ENCODE measurements at regions not wholly inside any gene's neighbourhood (a gene's known extent, or its start where the extent isn't known, plus 50 kb on each side); places are given as distances from the start of the nearest gene placed in this dataset.

- H3K4me3 Mint-ChIP-seq, result no peak overlapping the region
- Histone ChIP-seq H3K9me3 (replicated peaks in 1 of 2; ENCODE audit: control insufficient read depth in 1 of 2, insufficient read depth in 1 of 2, low read length in 2 of 2) (peaks cover 0 to 7% of the 10 kb centered on the region in 2 donors), H3K4me3 (replicated peaks in 1 of 3; ENCODE audit: low read depth in 2 of 3, low read length in 3 of 3) (no peak overlapping the region), H3K4me1 (ENCODE audit: control insufficient read depth in 1 of 2, insufficient read depth in 2 of 2, low read length in 2 of 2) (no peaks in the 10 kb centered on the region), H4K20me1 (ENCODE audit: insufficient read depth, low read length) (no peaks in the 10 kb centered on the region), H3K79me2 (ENCODE audit: insufficient read depth, low read length) (no peaks in the 10 kb centered on the region), H3K9ac (ENCODE audit: insufficient read depth, low read length, poor library complexity, severe bottlenecking) (no peak overlapping the region), H2AFZ (ENCODE audit: insufficient read depth, low read depth, low read length, poor library complexity, severe bottlenecking) (no peak overlapping the region), H3K27ac (ENCODE audit: low read depth in 1 of 2, low read length in 2 of 2) (no peak overlapping the region), H3K36me3 (replicated peaks in 1 of 2; ENCODE audit: control insufficient read depth in 1 of 2, insufficient read depth in 2 of 2, low read length in 2 of 2) (no peaks in the 10 kb centered on the region), H3K4me2 (replicated peaks; ENCODE audit: extremely low read depth, low read length, poor library complexity, severe bottlenecking) (no peak overlapping the region), H3K27me3 (ENCODE audit: control insufficient read depth in 2 of 2, insufficient read depth in 2 of 2, low read length in 2 of 2) (no peaks in the 10 kb centered on the region)
- H3K27ac Mint-ChIP-seq, result no peak overlapping the region
- TF ChIP-seq CTCF (IDR thresholded peaks at IDR 0.05), result no peak
- no peaks in the 10 kb centered on the region for H3K27me3 Mint-ChIP-seq (ENCODE audit: low read depth in 3 of 3)
- peaks cover 0 to 6% (median 2%) of the 10 kb centered on the region in 7 donors for H3K9me3 Mint-ChIP-seq
- H3K36me3 Mint-ChIP-seq, result no peaks in the 10 kb centered on the region
- intact Hi-C loops (cut with micrococcal nuclease), result no loop called here
- DNase-seq, result no peak
- no peaks in the 10 kb centered on the region for H3K4me1 Mint-ChIP-seq
These were observed 378.4 kb upstream of the SEMA3D start for GRCh38 chr7:85565276-85565675.

GRCh38 chr7:85564861-85565260 lies 378.0 kb upstream of the SEMA3D start:
- H3K27ac Mint-ChIP-seq, result no peak overlapping the region
- no peaks in the 10 kb centered on the region for H3K36me3 Mint-ChIP-seq
- H3K4me3 Mint-ChIP-seq, result no peak overlapping the region
- H3K4me3 ChIP-seq (replicated peaks in 1 of 3; ENCODE audit: low read depth in 2 of 3, low read length in 3 of 3), result no peak overlapping the region
- H3K4me2 ChIP-seq (replicated peaks; ENCODE audit: extremely low read depth, low read length, poor library complexity, severe bottlenecking), result no peak overlapping the region
- no peak overlapping the region for H3K9ac ChIP-seq (ENCODE audit: insufficient read depth, low read length, poor library complexity, severe bottlenecking)
- H3K27me3 ChIP-seq (ENCODE audit: control insufficient read depth in 2 of 2, insufficient read depth in 2 of 2, low read length in 2 of 2), result no peaks in the 10 kb centered on the region
- intact Hi-C loops (cut with micrococcal nuclease), result no loop called here
- no peaks in the 10 kb centered on the region for H3K36me3 ChIP-seq (replicated peaks in 1 of 2; ENCODE audit: control insufficient read depth in 1 of 2, insufficient read depth in 2 of 2, low read length in 2 of 2)
- no peaks in the 10 kb centered on the region for H3K27me3 Mint-ChIP-seq (ENCODE audit: low read depth in 3 of 3)
- no peak for TF ChIP-seq CTCF (IDR thresholded peaks at IDR 0.05)
- H3K9me3 ChIP-seq (replicated peaks in 1 of 2; ENCODE audit: control insufficient read depth in 1 of 2, insufficient read depth in 1 of 2, low read length in 2 of 2), result peaks cover 0 to 7% of the 10 kb centered on the region in 2 donors
- no peaks in the 10 kb centered on the region for H3K4me1 Mint-ChIP-seq
- H4K20me1 ChIP-seq (ENCODE audit: insufficient read depth, low read length), result no peaks in the 10 kb centered on the region
- no peaks in the 10 kb centered on the region for H3K79me2 ChIP-seq (ENCODE audit: insufficient read depth, low read length)
- no peak for DNase-seq
- peaks cover 0 to 6% (median 2%) of the 10 kb centered on the region in 7 donors for H3K9me3 Mint-ChIP-seq
- no peaks in the 10 kb centered on the region for H3K4me1 ChIP-seq (ENCODE audit: control insufficient read depth in 1 of 2, insufficient read depth in 2 of 2, low read length in 2 of 2)
- no peak overlapping the region for H3K27ac ChIP-seq (ENCODE audit: low read depth in 1 of 2, low read length in 2 of 2)
- no peak overlapping the region for H2AFZ ChIP-seq (ENCODE audit: insufficient read depth, low read depth, low read length, poor library complexity, severe bottlenecking)
- no CpG with 5 or more reads among the region's 3 CpGs for WGBS (ENCODE audit: insufficient coverage)
